Neural cell (in vitro differentiated cells): ENCODE measurements at regions not wholly inside any gene's neighbourhood (a gene's known extent, or its start where the extent isn't known, plus 50 kb on each side); places are given as distances from the start of the nearest gene placed in this dataset.

Experiments used
- MXI1 ChIP-seq: fragments of 450-650 bp; conservative IDR thresholded peaks from 2 replicates; pipeline ENCODE4 v1.6.1; 2014; ENCODE audit warnings: antibody characterized with exemption, mild to moderate bottlenecking; ENCODE audit not compliant: poor library complexity, severe bottlenecking
- REST ChIP-seq: IDR thresholded peaks from 2 replicates; pipeline ENCODE4 v1.6.1; 2012; ENCODE audit warnings: borderline replicate concordance
- SMC3 ChIP-seq: fragments of 450-650 bp; conservative IDR thresholded peaks from 2 replicates; pipeline ENCODE4 v1.6.1; 2014; ENCODE audit warnings: antibody characterized with exemption, mild to moderate bottlenecking, moderate library complexity; ENCODE audit not compliant: poor library complexity

- TF ChIP-seq SMC3 (no peak), REST (no peak), MXI1 (no peak)
Observed at GRCh38 chr11:45023065-45023365, 72.3 kb upstream of the TP53I11 start.
